GM12891 (cell line): ENCODE measurements at regions not wholly inside any gene's neighbourhood (a gene's known extent, or its start where the extent isn't known, plus 50 kb on each side); places are given as distances from the start of the nearest gene placed in this dataset.

ENCODE experiments used
- PAX5 ChIP-seq: IDR thresholded peaks from 2 replicates; pipeline ENCODE4 v1.6.1; 2011; ENCODE audit warnings: low read length, moderate library complexity, mild to moderate bottlenecking; ENCODE audit not compliant: insufficient read depth, severe bottlenecking
- POLR2A ChIP-seq: IDR thresholded peaks from 2 replicates; pipeline ENCODE4 v1.6.1; 2011; ENCODE audit warnings: low read depth, low read length, control low read depth
- POLR2AphosphoS5 ChIP-seq: IDR thresholded peaks from 2 replicates; pipeline ENCODE4 v1.6.1; 2011; ENCODE audit warnings: low read depth, low read length, control low read depth
- POU2F2 ChIP-seq: IDR thresholded peaks from 2 replicates; pipeline ENCODE4 v1.6.1; 2011; ENCODE audit warnings: low read depth, mild to moderate bottlenecking, control low read depth, low read length, moderate library complexity
- SPI1 ChIP-seq: IDR thresholded peaks from 2 replicates; pipeline ENCODE4 v1.6.1; 2011; ENCODE audit warnings: low read depth, low read length, control low read depth
- TAF1 ChIP-seq: IDR thresholded peaks from 2 replicates; pipeline ENCODE4 v1.6.1; 2011; ENCODE audit warnings: low read depth, low read length, control low read depth

DNA sequence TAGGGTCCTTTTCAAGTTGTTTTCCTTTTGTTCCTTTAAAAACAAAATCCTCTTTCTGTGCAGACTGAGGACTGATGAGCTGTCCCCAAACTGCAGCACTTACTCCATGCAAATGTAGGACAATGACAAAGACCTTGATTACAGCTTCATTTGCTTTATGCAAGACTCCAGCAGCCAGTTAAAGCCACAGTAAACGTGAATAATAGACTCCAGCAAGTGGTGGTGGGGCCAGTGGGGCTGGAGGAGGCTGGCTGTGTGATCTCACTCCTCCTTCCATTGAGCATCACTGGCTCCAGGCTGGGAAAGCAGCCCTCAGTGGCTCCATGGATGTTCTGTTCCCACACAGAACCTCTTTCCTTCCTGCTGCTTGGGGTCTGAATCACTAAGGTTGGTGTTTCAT is 306.0 kb upstream of the CELF4 start:
- TF ChIP-seq POLR2A (no peak), TAF1 (no peak), POLR2AphosphoS5 (no peak), PAX5 (no peak), POU2F2 (no peak), SPI1 (no peak)
